ENCODE measurements at regions not wholly inside any gene's neighbourhood (a gene's known extent, or its start where the extent isn't known, plus 50 kb on each side); places are given as distances from the start of the nearest gene placed in this dataset.

DNA sequence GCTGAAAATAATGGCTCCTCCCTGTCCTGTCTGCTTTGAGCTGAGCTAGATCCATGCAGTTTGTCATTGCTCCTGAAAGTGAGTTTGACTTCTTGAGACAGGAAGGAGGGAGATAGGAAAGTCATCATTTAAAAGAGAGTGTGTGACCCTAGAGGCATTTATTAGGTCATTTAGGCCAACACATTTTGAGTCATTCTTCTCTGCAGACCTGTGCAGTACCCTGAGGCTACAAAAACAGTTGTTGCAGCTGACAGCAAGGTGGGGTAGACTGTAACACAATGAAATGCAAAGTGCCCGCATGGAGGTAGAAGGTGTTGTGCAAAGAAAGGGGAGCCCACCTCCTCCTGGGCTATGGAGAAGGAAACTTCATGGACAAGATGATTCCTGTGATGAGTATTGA is 102.8 kb upstream of the PFN2 start:
- no peaks in the 10 kb centered on the region for H4K20me1 ChIP-seq (ENCODE audit: insufficient read depth, low read length)
- H3K56ac ChIP-seq (ENCODE audit: extremely low read depth, insufficient read depth, low read length): no peak overlapping the region
- no peak overlapping the region for H3K9ac ChIP-seq (ENCODE audit: low read depth, low read length)
- peak overlapping the region; percentile 69; the same call in 1 of the 2 replicates for H3K23ac ChIP-seq (ENCODE audit: low read depth, low read length)
- H2BK120ac ChIP-seq (ENCODE audit: low read depth, low read length): peak overlapping the region; percentile 69
- in situ Hi-C loops (cut with MboI; ENCODE audit: low sequenced_read_pairs): no loop called here
- TF ChIP-seq MAZ (IDR thresholded peaks at IDR 0.05; ENCODE audit: borderline replicate concordance, low read depth, low read length) (no peak), ELK1 (IDR thresholded peaks at IDR 0.05; ENCODE audit: borderline replicate concordance, low read depth, low read length) (no peak), CEBPB (IDR thresholded peaks at IDR 0.05; ENCODE audit: low read depth, low read length) (no peak), SMC3 (IDR thresholded peaks at IDR 0.05; ENCODE audit: low read depth, low read length) (no peak), RFX5 (IDR thresholded peaks at IDR 0.05; ENCODE audit: low read depth, low read length) (no peak), BHLHE40 (IDR thresholded peaks at IDR 0.05; ENCODE audit: low read depth, low read length) (no peak)
- TF ChIP-seq, protein P1, sequence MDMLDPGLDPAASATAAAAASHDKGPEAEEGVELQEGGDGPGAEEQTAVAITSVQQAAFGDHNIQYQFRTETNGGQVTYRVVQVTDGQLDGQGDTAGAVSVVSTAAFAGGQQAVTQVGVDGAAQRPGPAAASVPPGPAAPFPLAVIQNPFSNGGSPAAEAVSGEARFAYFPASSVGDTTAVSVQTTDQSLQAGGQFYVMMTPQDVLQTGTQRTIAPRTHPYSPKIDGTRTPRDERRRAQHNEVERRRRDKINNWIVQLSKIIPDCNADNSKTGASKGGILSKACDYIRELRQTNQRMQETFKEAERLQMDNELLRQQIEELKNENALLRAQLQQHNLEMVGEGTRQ (IDR thresholded peaks at IDR 0.05; ENCODE audit: low read depth, low read length): no peak
- H3K4ac ChIP-seq (ENCODE audit: low read depth, low read length): peak overlapping the region; percentile 54
- no peak for DNase-seq
- H3K27ac ChIP-seq (ENCODE audit: insufficient read depth, low read length): no peak overlapping the region
- H3K9me3 ChIP-seq (ENCODE audit: control insufficient read depth, insufficient read depth, low read length): peaks cover 5% of the 10 kb centered on the region; the same call in 1 of the 2 replicates
- H3K79me1 ChIP-seq (ENCODE audit: low read depth in 1 of 2, low read length in 2 of 2): peaks cover 0 to 2% of the 10 kb centered on the region in 2 experiments; a peak in 1 of 4 replicates
- POLR2A ChIA-PET (ENCODE audit: unreplicated experiment): no interaction called here
- peak overlapping the region; percentile 47; the same call in 1 of the 2 replicates for H2AK5ac ChIP-seq (ENCODE audit: low read depth, low read length)
- H3K4me1 ChIP-seq (ENCODE audit: control insufficient read depth, insufficient read depth, low read length): peaks cover 7% of the 10 kb centered on the region
- no peak overlapping the region; the same call in 1 of the 2 replicates for H3K18ac ChIP-seq (ENCODE audit: low read depth, low read length)
- dilution Hi-C loops (cut with HindIII; ENCODE audit: low sequenced_read_pairs, unreplicated experiment): no loop called here
- no peaks in the 10 kb centered on the region for H3K27me3 ChIP-seq (ENCODE audit: control insufficient read depth, insufficient read depth, low read length)
- peak overlapping the region; percentile 42 for H2AK9ac ChIP-seq (replicated peaks; ENCODE audit: low read depth, low read length, poor library complexity)
- no peak overlapping the region for H2BK5ac ChIP-seq (ENCODE audit: low read depth, low read length, poor library complexity, severe bottlenecking)
- CTCF ChIA-PET: interaction anchor here (1.4 kb wide), 1 partner anchor 7 kb away, joined by 4 read pairs; no protein-coding TSS in a partner anchor
- no peak overlapping the region for H4K5ac ChIP-seq (ENCODE audit: low read depth, low read length)
- peak overlapping the region; percentile 74; the same call in 1 of the 3 replicates for H2BK15ac ChIP-seq (ENCODE audit: low read depth, low read length)
- no peak overlapping the region for H3K4me2 ChIP-seq (ENCODE audit: low read depth, low read length)
- H4K91ac ChIP-seq (ENCODE audit: insufficient read depth, low read depth, low read length): peak overlapping the region; percentile 68
- no peak for ATAC-seq (ENCODE audit: low read depth)
- peak overlapping the region; percentile 53 for H2AFZ ChIP-seq (replicated peaks; ENCODE audit: low read length, poor library complexity)
- peak overlapping the region in 1 of 2 experiments; percentile 33; a peak in 1 of 4 replicates for H4K8ac ChIP-seq (ENCODE audit: low read depth in 2 of 2, low read length in 2 of 2)
- BruUV-seq (replicated peaks): no TSS peak
- H3K14ac ChIP-seq (replicated peaks; ENCODE audit: low read depth, low read length): peak overlapping the region; percentile 80
- peak overlapping the region; percentile 69 for H2BK20ac ChIP-seq (ENCODE audit: low read depth, low read length)
- intact Hi-C loops (cut with micrococcal nuclease): no loop called here
- H3K36me3 ChIP-seq (ENCODE audit: control insufficient read depth, insufficient read depth, low read length): no peaks in the 10 kb centered on the region
- H3K9me1 ChIP-seq (ENCODE audit: insufficient read depth, low read length): peaks cover 14% of the 10 kb centered on the region
- H3K4me3 ChIP-seq (ENCODE audit: insufficient read depth, low read depth, low read length): no peak overlapping the region
- 100% methylated on average over 1 of the region's 1 CpG; no CpG with 5 or more reads in 1 of the 2 experiments for WGBS, 2 experiments (ENCODE audit: extremely low coverage in 2 of 2, insufficient read length in 1 of 2)

All from IMR-90 (cell line).